ENCODE measurements at regions not wholly inside any gene's neighbourhood (a gene's known extent, or its start where the extent isn't known, plus 50 kb on each side); places are given as distances from the start of the nearest gene placed in this dataset.

- Histone ChIP-seq H2AFZ (no peak overlapping the region), H3K79me2 (no peaks in the 10 kb centered on the region)
- TF ChIP-seq EZH2 (IDR thresholded peaks at IDR 0.05; ENCODE audit: borderline replicate concordance) (no peak), CTCF (IDR thresholded peaks at IDR 0.05; ENCODE audit: poor library complexity) (no peak), EZH2phosphoT487 (IDR thresholded peaks at IDR 0.05; ENCODE audit: low read depth, severe bottlenecking, unreplicated experiment) (no peak)
Observed at GRCh38 chr4:176897226-176897625, 104.5 kb upstream of the VEGFC start.

GRCh38 chr4:176898791-176899190 lies 106.1 kb upstream of the VEGFC start:
- H3K27me3 ChIP-seq: no peaks in the 10 kb centered on the region
- no peak for DNase-seq (ENCODE audit: low spot score)
- no peaks in the 10 kb centered on the region for H4K20me1 ChIP-seq (ENCODE audit: insufficient read depth, poor library complexity, severe bottlenecking)
- no peaks in the 10 kb centered on the region for H3K79me2 ChIP-seq
- H3K4me2 ChIP-seq: no peak overlapping the region
- no peak overlapping the region for H3K4me3 ChIP-seq
- no peaks in the 10 kb centered on the region for H3K9me3 ChIP-seq (ENCODE audit: low read depth)
- no peak overlapping the region for H2AFZ ChIP-seq
- no peaks in the 10 kb centered on the region for H3K36me3 ChIP-seq (replicated peaks; ENCODE audit: insufficient read depth, low read depth)
- WGBS (ENCODE audit: low lambda C conversion rate, missing lambda C conversion rate): 82% methylated on average over 2 of the region's 2 CpGs
- TF ChIP-seq EZH2phosphoT487 (IDR thresholded peaks at IDR 0.05; ENCODE audit: low read depth, severe bottlenecking, unreplicated experiment): no peak
- no peak for TF ChIP-seq CTCF (IDR thresholded peaks at IDR 0.05; ENCODE audit: poor library complexity)
- no peak for TF ChIP-seq EZH2 (IDR thresholded peaks at IDR 0.05; ENCODE audit: borderline replicate concordance)
- no peaks in the 10 kb centered on the region for H3K4me1 ChIP-seq (ENCODE audit: insufficient read depth)
- no peak overlapping the region for H3K27ac ChIP-seq
- no peaks in the 10 kb centered on the region for H3K9me2 ChIP-seq (replicated peaks; ENCODE audit: insufficient read depth)

More at GRCh38 chr4:176897226-176897625, 104.5 kb upstream of the VEGFC start:
- H4K20me1 ChIP-seq (ENCODE audit: insufficient read depth, poor library complexity, severe bottlenecking): no peaks in the 10 kb centered on the region
- no peaks in the 10 kb centered on the region for H3K27me3 ChIP-seq
- H3K4me2 ChIP-seq: no peak overlapping the region
- H3K4me3 ChIP-seq: no peak overlapping the region
- WGBS (ENCODE audit: low lambda C conversion rate, missing lambda C conversion rate): 46% methylated on average over 2 of the region's 2 CpGs
- H3K27ac ChIP-seq: no peak overlapping the region
- H3K4me1 ChIP-seq (ENCODE audit: insufficient read depth): no peaks in the 10 kb centered on the region
- H3K9me3 ChIP-seq (ENCODE audit: low read depth): no peaks in the 10 kb centered on the region
- no peaks in the 10 kb centered on the region for H3K36me3 ChIP-seq (replicated peaks; ENCODE audit: insufficient read depth, low read depth)
- H3K9me2 ChIP-seq (replicated peaks; ENCODE audit: insufficient read depth): no peaks in the 10 kb centered on the region
- no peak for DNase-seq (ENCODE audit: low spot score)

GRCh38 chr4:176902710-176903323 lies 110.1 kb upstream of the VEGFC start:
- Histone ChIP-seq H3K9me2 (replicated peaks; ENCODE audit: insufficient read depth) (no peaks in the 10 kb centered on the region), H3K27me3 (no peaks in the 10 kb centered on the region), H3K79me2 (no peaks in the 10 kb centered on the region), H4K20me1 (ENCODE audit: insufficient read depth, poor library complexity, severe bottlenecking) (no peaks in the 10 kb centered on the region), H3K9me3 (ENCODE audit: low read depth) (no peaks in the 10 kb centered on the region), H2AFZ (no peak overlapping the region), H3K36me3 (replicated peaks; ENCODE audit: insufficient read depth, low read depth) (no peaks in the 10 kb centered on the region), H3K4me1 (ENCODE audit: insufficient read depth) (no peaks in the 10 kb centered on the region), H3K4me3 (no peak overlapping the region), H3K4me2 (no peak overlapping the region), H3K27ac (no peak overlapping the region)
- WGBS (ENCODE audit: low lambda C conversion rate, missing lambda C conversion rate): 85% methylated on average over 5 of the region's 5 CpGs
- no peak for DNase-seq (ENCODE audit: low spot score)
- TF ChIP-seq CTCF (IDR thresholded peaks at IDR 0.05; ENCODE audit: poor library complexity) (no peak), EZH2phosphoT487 (IDR thresholded peaks at IDR 0.05; ENCODE audit: low read depth, severe bottlenecking, unreplicated experiment) (no peak), EZH2 (IDR thresholded peaks at IDR 0.05; ENCODE audit: borderline replicate concordance) (no peak)

Data from hepatocyte (in vitro differentiated cells).